ENCODE measurements at regions not wholly inside any gene's neighbourhood (a gene's known extent, or its start where the extent isn't known, plus 50 kb on each side); places are given as distances from the start of the nearest gene placed in this dataset.

DNA sequence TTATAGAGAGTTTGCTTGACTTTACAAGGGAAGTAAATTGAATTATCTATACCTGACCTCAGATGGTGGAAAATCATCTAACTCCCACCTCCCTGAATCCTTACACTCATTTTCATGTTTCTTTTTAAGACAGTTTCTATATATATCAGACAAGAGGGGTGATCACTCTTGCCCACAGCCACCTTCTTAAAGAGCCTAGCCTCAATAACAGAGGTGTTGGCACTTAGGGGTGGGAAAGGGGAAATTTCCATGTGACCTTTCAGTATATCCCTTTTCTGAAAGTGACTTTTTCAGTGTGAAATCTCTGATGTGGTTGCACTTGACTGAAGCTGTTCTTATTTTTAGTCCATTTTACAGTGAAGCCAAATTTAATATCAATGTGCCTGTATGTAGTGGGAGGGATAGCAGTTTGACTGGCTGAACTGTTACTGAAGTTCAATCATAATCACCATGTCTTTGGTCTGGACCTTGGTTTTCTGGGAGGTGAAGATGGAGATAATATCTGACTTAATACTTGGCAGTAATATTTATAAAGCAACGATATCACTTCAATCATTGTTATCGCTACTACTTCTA, 141.3 kb downstream of the MAP3K7 start:
- no peak overlapping the region for H3K27ac Mint-ChIP-seq

DNA sequence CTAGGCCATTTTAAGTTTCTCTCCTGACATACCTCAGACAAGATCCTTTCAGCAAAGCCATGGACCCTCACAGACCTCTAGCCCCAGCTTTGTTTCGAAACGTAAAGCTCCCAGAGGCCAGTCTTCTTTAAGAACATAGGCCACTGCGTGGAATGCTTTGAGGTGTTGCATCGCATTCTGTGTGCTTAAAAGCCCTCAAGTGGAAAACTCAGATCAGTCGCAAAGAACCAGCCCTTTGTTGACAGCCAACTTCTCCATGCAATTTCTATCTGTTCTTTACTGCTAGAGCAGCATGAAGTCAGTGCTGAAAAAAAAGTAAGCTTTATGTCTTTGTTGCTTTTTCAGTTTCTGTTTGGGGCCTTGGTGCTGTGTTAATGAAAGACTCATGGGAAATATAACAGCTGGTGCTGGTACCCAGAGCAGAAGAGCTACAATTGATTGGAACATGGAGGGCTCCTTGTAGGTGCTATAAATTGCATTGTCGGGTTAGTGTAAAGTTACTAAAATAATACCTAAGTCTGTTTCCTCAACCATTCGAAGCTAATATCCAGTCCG, 142.6 kb downstream of the MAP3K7 start:
- H3K36me3 Mint-ChIP-seq (ENCODE audit: low read depth): peaks cover 8% of the 10 kb centered on the region
- H3K4me1 Mint-ChIP-seq (ENCODE audit: low read depth): peaks cover 32% of the 10 kb centered on the region
- H3K27ac Mint-ChIP-seq: peak overlapping the region; percentile 38
- H3K27me3 Mint-ChIP-seq (ENCODE audit: low read depth): no peaks in the 10 kb centered on the region
- H3K9me3 Mint-ChIP-seq: peaks cover 9% of the 10 kb centered on the region
- H3K4me3 Mint-ChIP-seq: peak overlapping the region; percentile 27

More for the DNA sequence above, 141.3 kb downstream of the MAP3K7 start:
- Mint-ChIP-seq H3K27me3 (ENCODE audit: low read depth) (no peaks in the 10 kb centered on the region), H3K9me3 (peaks cover 9% of the 10 kb centered on the region), H3K36me3 (ENCODE audit: low read depth) (peaks cover 8% of the 10 kb centered on the region), H3K4me3 (no peak overlapping the region), H3K4me1 (ENCODE audit: low read depth) (peaks cover 29% of the 10 kb centered on the region)

DNA sequence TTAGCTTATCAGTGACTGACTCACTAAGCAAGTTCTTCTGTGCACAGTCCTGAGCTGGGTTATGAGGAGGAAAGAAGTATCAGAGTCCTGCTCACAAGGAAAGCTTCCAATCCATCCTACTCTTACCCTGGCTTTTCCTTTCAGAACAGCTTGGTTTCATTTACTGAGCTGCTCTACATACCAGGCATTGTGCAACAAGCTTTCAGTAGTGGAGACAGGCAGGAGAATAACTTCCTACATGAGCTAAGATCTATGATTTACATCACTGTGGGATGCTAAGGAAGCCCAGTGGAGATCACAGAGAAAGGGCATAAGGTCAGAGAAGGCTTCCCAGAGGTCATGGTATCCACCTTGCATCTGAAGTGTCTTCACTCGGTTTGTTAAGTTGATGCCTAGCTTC, 144.5 kb downstream of the MAP3K7 start:
- Mint-ChIP-seq H3K4me3 (no peak overlapping the region), H3K36me3 (ENCODE audit: low read depth) (peaks cover 8% of the 10 kb centered on the region), H3K27me3 (ENCODE audit: low read depth) (no peaks in the 10 kb centered on the region), H3K9me3 (peaks cover 9% of the 10 kb centered on the region), H3K4me1 (ENCODE audit: low read depth) (peaks cover 32% of the 10 kb centered on the region), H3K27ac (no peak overlapping the region)

DNA sequence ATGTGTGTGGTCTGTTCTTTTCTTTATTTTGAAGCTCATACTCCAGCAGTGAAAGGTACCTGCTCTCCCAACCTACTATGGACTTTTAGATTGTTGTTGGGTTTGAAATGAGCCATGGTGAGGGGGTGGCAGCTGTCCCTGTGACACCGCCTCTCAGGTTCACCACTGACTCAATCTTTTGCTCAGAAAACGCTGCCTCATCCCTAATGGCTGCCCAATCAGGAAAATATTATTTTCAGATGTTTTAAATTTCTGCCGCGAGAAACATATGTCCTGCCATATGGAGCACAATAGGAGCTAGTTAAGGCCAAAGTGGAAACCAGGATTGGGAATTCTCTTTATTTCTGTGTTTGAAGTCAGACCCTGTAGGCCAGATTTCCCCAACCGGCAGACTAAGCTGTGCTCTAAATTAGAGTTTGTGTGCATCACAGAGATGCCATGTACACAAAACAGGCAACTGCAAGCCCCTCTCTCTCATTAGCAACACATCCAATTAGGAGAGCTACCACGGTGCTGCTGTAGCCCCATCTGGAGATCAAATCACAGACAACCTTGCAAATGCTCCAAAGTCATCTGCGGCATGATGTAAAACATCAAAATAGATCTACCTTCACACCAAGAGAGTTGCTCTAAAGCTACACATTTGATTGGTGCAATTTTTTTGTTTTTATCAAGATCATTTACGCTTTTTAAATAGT, 144.1 kb upstream of the BACH2 start:
- Mint-ChIP-seq H3K27me3 (ENCODE audit: low read depth) (no peaks in the 10 kb centered on the region), H3K4me1 (ENCODE audit: low read depth) (peaks cover 30% of the 10 kb centered on the region), H3K27ac (no peak overlapping the region), H3K4me3 (no peak overlapping the region), H3K36me3 (ENCODE audit: low read depth) (peaks cover 7% of the 10 kb centered on the region), H3K9me3 (peaks cover 8% of the 10 kb centered on the region)

DNA sequence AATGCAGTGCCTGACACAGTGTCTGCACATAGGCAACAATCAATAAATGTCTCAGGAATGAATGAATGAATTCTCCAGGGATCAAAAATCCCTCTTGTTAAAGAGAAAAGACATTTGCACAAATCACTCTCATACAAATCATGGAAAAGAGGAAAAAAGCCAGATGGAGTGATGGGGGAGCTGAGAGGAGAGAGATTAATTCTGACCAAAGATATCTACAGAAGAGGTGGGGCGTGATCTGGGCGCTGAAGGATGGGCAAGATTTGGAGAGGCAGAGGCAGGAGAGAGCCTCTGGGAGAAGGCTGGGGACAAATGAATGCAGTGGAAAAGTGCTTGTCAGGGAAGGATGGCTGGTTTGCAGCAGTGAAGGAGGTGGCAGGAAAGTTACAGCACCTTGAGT, 142.9 kb upstream of the BACH2 start:
- no peak overlapping the region for H3K27ac Mint-ChIP-seq
- H3K9me3 Mint-ChIP-seq: peaks cover 4% of the 10 kb centered on the region
- no peak overlapping the region for H3K4me3 Mint-ChIP-seq
- H3K4me1 Mint-ChIP-seq (ENCODE audit: low read depth): peaks cover 21% of the 10 kb centered on the region
- peaks cover 4% of the 10 kb centered on the region for H3K36me3 Mint-ChIP-seq (ENCODE audit: low read depth)
- H3K27me3 Mint-ChIP-seq (ENCODE audit: low read depth): no peaks in the 10 kb centered on the region

DNA sequence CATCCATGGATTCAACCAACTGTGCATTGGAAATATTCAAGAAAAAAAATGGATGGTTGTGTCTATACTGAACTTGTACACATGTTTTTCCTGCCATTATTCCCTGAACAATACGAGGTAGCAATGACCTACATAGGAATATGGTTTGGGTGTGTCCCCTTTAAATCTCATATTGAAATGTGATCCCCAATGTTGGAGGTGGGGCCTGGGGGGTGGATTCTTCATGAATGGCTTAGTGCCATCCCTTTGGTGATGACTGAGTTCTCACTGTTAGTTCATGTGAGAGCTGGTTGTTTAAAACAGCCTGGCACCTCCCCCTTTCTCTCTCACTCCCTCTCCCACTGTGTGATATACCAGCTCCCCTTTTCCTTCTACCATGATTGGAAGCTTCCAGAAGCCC, 139.8 kb upstream of the BACH2 start:
- H3K4me3 Mint-ChIP-seq: no peak overlapping the region
- no peaks in the 10 kb centered on the region for H3K27me3 Mint-ChIP-seq (ENCODE audit: low read depth)
- H3K9me3 Mint-ChIP-seq: peaks cover 31% of the 10 kb centered on the region
- H3K36me3 Mint-ChIP-seq (ENCODE audit: low read depth): peaks cover 15% of the 10 kb centered on the region
- H3K4me1 Mint-ChIP-seq (ENCODE audit: low read depth): peaks cover 16% of the 10 kb centered on the region
- H3K27ac Mint-ChIP-seq: no peak overlapping the region

DNA sequence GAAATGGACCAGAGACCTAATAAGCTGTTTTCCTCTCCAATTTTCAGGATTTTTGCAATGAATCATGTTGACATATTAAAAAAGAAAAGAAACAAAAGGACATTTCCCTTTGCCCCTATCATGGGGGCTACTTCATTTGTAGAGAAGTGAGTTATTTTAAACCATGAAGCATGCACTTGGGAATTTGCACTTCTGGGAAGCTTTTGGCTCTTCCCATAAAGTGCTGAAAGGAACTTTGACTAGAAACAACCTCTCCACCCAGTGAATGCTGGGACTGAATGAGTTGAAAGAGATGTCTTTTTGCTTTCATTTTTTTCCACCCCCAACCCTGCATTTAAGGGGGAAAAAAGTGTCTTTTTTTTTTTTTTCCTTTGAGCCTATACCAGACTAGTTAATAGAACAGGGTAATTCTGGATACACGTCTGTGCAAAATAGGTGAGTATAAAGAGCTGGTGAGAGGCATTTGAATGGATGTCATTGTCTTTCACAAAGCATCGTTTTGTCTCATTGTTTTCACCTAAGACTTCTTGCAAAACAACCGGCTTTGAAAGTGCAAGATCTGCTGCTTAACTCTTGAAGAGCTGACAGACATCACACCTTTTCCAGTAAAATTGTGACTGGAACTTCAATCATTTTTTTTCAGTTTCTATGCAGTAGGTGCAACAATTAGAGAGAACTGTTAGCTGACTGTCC, 138.7 kb upstream of the BACH2 start:
- peaks cover 14% of the 10 kb centered on the region for H3K4me1 Mint-ChIP-seq (ENCODE audit: low read depth)
- H3K4me3 Mint-ChIP-seq: no peak overlapping the region
- H3K9me3 Mint-ChIP-seq: peaks cover 37% of the 10 kb centered on the region
- peaks cover 21% of the 10 kb centered on the region for H3K36me3 Mint-ChIP-seq (ENCODE audit: low read depth)
- no peaks in the 10 kb centered on the region for H3K27me3 Mint-ChIP-seq (ENCODE audit: low read depth)
- H3K27ac Mint-ChIP-seq: no peak overlapping the region

DNA sequence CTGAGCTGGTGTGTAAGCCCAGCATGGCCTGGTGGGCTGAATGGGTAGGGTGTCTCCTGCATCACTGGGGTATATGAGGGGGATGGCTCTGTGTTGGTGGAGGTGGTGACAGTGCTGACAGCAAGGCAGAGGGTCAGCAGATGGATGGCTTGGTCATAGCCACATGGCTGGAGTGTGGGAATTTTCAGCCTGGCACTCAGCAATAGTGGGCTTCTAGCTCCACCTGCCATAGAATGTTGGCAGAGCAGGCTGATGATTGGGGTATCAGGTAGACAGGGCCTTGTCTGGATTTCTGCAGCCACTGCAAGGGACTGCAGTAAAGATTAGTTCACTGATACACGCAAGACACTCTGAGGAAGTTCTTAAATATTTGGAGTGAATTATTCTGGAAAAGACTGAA, 137.5 kb upstream of the BACH2 start:
- H3K36me3 Mint-ChIP-seq (ENCODE audit: low read depth): peaks cover 29% of the 10 kb centered on the region
- peaks cover 9% of the 10 kb centered on the region for H3K4me1 Mint-ChIP-seq (ENCODE audit: low read depth)
- H3K4me3 Mint-ChIP-seq: no peak overlapping the region
- H3K27me3 Mint-ChIP-seq (ENCODE audit: low read depth): no peaks in the 10 kb centered on the region
- no peak overlapping the region for H3K27ac Mint-ChIP-seq
- H3K9me3 Mint-ChIP-seq: peaks cover 50% of the 10 kb centered on the region

DNA sequence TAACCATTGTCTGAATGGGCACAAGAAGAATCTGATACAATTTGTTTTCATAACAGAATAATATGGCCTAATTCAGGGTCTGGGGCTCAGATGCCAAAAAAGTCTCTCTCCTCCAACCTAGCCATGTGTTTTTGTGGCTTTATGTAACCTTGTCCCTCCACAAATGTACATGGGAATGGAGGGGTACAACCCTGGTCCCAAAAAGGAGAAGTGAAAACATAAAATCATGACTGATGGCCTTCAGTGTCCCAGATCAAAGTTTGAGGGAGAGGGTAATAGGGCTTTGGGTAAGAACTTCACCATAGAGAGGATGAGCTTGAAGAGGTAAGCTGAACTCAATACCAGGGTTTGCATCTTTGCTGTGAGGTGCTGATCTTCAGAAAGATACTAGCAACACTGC, 136.3 kb upstream of the BACH2 start:
- H3K27me3 Mint-ChIP-seq (ENCODE audit: low read depth): no peaks in the 10 kb centered on the region
- peaks cover 9% of the 10 kb centered on the region for H3K4me1 Mint-ChIP-seq (ENCODE audit: low read depth)
- no peak overlapping the region for H3K4me3 Mint-ChIP-seq
- no peak overlapping the region for H3K27ac Mint-ChIP-seq
- H3K9me3 Mint-ChIP-seq: peaks cover 55% of the 10 kb centered on the region
- peaks cover 30% of the 10 kb centered on the region for H3K36me3 Mint-ChIP-seq (ENCODE audit: low read depth)

DNA sequence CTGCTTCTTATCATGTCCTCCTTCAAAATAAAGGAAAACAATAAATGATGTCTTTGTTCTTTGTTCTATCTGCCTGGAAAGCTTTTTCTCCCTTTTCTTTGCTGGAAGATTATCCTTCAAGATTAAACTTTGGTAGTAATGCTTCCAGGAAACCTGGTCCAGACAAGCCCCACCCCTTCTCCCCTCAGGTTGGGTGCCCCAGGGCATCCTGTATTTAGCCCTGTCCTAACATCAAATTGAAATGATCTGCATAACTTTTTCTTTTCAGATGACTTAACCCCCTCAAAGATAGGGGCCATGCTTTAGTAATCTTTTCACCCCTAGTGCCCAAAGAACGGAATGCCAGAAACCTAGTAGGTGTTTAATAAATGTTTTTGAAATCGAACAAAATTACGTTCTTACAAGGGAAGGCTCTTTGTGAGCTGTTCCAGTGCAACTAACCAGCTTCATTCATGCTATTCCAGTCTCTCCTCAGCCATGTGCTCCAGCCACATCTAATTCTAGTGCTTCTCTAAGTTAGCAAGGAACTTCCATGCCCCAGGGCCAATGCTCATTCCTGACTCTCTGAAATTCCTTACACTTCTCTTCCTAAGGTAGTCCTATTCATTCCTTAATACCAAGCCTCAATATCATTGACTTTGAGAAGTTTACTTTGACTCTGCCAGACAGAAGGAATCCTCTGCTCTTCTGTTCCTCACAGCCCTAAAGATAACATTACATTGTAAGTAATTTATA, 135.6 kb upstream of the BACH2 start:
- peaks cover 9% of the 10 kb centered on the region for H3K4me1 Mint-ChIP-seq (ENCODE audit: low read depth)
- no peaks in the 10 kb centered on the region for H3K27me3 Mint-ChIP-seq (ENCODE audit: low read depth)
- peaks cover 30% of the 10 kb centered on the region for H3K36me3 Mint-ChIP-seq (ENCODE audit: low read depth)
- H3K9me3 Mint-ChIP-seq: peaks cover 55% of the 10 kb centered on the region
- no peak overlapping the region for H3K4me3 Mint-ChIP-seq
- no peak overlapping the region for H3K27ac Mint-ChIP-seq

DNA sequence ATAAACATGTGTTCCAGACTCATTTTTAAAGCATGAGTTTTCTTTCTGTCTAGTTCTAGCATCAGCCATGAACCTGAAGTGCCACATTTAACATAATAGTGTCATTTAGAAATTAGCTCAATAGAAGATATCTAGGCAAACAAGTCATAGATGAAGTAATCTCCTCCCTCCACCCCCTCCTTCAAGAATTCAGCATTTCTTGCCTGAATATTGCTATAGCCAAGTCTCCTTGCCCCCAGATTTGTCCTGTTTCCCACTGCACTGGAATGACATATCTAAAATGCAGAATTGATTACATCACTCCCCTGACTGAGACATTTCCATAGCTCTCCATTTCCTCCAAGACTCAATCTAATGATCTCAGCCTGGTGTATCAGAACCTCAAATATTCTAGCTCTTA, 134.9 kb upstream of the BACH2 start:
- Mint-ChIP-seq H3K4me1 (ENCODE audit: low read depth) (peaks cover 11% of the 10 kb centered on the region), H3K36me3 (ENCODE audit: low read depth) (peaks cover 32% of the 10 kb centered on the region), H3K27me3 (ENCODE audit: low read depth) (no peaks in the 10 kb centered on the region), H3K4me3 (no peak overlapping the region), H3K27ac (no peak overlapping the region), H3K9me3 (peaks cover 55% of the 10 kb centered on the region)

DNA sequence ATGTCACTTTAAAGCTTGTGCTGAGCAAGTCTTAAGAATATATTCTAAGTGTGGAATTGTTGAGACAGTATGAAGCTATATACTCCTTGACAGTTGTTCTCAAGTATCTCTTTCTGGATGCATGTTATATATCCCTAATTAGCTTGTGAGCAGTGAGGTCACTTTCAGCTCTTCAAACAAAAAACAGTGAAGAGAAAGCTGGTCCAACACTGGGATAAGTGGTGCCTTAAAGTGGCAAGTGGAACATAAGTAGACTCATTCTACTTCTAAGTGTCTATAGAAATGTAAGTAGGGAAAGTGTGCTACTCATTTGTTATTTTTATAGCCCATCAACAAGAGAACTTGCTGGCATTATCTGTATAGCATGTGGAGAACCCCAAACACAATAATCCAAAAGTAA, 133.1 kb upstream of the BACH2 start:
- H3K9me3 Mint-ChIP-seq: peaks cover 52% of the 10 kb centered on the region
- H3K27ac Mint-ChIP-seq: no peak overlapping the region
- peaks cover 31% of the 10 kb centered on the region for H3K36me3 Mint-ChIP-seq (ENCODE audit: low read depth)
- H3K4me3 Mint-ChIP-seq: no peak overlapping the region
- H3K27me3 Mint-ChIP-seq (ENCODE audit: low read depth): no peaks in the 10 kb centered on the region
- H3K4me1 Mint-ChIP-seq (ENCODE audit: low read depth): peaks cover 21% of the 10 kb centered on the region

DNA sequence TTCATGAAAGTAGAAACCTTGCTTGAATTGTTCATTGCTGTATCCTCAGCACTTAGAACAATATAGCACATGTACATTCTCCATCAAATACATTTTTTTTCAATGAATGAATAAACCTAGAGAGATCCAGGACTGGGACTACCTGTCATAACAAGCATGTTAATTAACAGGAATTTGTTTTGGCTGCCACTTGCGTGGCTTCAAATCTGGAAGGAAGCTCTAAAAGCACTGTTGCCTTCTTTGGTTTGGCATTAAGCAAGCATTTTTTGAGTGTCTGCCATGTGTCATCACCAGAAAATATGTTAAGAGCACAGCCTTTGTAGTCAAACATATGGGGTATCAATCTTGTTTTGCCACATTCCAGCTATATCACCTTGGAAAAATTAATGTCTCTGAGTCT, 131.9 kb upstream of the BACH2 start:
- peaks cover 43% of the 10 kb centered on the region for H3K9me3 Mint-ChIP-seq
- peaks cover 28% of the 10 kb centered on the region for H3K36me3 Mint-ChIP-seq (ENCODE audit: low read depth)
- no peaks in the 10 kb centered on the region for H3K27me3 Mint-ChIP-seq (ENCODE audit: low read depth)
- H3K4me1 Mint-ChIP-seq (ENCODE audit: low read depth): peaks cover 24% of the 10 kb centered on the region
- H3K4me3 Mint-ChIP-seq: no peak overlapping the region
- no peak overlapping the region for H3K27ac Mint-ChIP-seq

DNA sequence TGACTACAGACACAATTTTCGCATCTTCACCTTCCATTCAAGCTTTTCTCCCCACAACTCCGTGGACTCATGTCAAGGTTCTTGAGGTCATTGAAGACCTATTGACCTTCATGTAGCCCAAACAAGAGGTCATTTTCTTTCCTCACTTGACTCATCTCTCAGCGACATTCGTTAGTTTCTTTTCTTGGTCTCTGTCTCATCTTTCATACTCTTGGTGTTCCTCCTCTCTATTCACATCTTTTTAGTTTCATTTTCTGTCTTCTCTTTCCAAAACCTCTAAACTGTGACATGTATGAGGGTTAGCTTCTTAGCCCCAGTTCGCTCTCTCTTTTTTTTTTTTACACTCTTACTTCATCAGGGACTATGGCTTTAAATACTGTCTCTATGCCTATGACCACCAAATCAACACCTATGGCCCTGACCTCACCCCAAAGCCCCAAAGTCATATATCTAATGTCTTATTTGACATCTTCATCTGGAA, 128.6 kb upstream of the BACH2 start:
- peaks cover 11% of the 10 kb centered on the region for H3K36me3 Mint-ChIP-seq (ENCODE audit: low read depth)
- no peaks in the 10 kb centered on the region for H3K27me3 Mint-ChIP-seq (ENCODE audit: low read depth)
- peaks cover 16% of the 10 kb centered on the region for H3K9me3 Mint-ChIP-seq
- H3K27ac Mint-ChIP-seq: peak overlapping the region; percentile 89
- peak overlapping the region; percentile 64 for H3K4me3 Mint-ChIP-seq
- peaks cover 20% of the 10 kb centered on the region for H3K4me1 Mint-ChIP-seq (ENCODE audit: low read depth)
